T1000 (cell line): ENCODE measurements at regions not wholly inside any gene's neighbourhood (a gene's known extent, or its start where the extent isn't known, plus 50 kb on each side); places are given as distances from the start of the nearest gene placed in this dataset.

Source experiments
- DNase-seq: peaks from one replicate; lab custom pipeline; 2025; ENCODE audit warnings: mixed read lengths; lab: John Stamatoyannopoulos, UW

GRCh38 chr2:163541943-163542342 is 193.9 kb downstream of the FIGN start:
- DNase-seq: no peak

- no peak for DNase-seq
Measured at GRCh38 chr2:163541495-163541894, 194.3 kb downstream of the FIGN start.

GRCh38 chr2:163528640-163529217 is 207.1 kb downstream of the FIGN start:
- DNase-seq: no peak

- no peak for DNase-seq
Measured at GRCh38 chr2:163527381-163527780, 208.4 kb downstream of the FIGN start.

- no peak for DNase-seq
Measured at GRCh38 chr2:163518762-163519161, 217.0 kb downstream of the FIGN start.

GRCh38 chr2:163515836-163516235 is 220.0 kb downstream of the FIGN start:
- DNase-seq: no peak

- no peak for DNase-seq
Measured at GRCh38 chr2:163505281-163505680, 230.5 kb downstream of the FIGN start.

- DNase-seq: no peak
Measured at GRCh38 chr2:163493359-163494298, 242.2 kb downstream of the FIGN start.

- DNase-seq: no peak
Measured at GRCh38 chr2:163491850-163492249, 244.0 kb downstream of the FIGN start.

- DNase-seq: no peak
Measured at GRCh38 chr2:163490281-163490680, 245.5 kb downstream of the FIGN start.

GRCh38 chr2:163481515-163481914 is 254.3 kb downstream of the FIGN start:
- DNase-seq: no peak

GRCh38 chr2:163479599-163479998 is 256.2 kb downstream of the FIGN start:
- DNase-seq: no peak

GRCh38 chr2:163475815-163476214 is 260.0 kb downstream of the FIGN start:
- no peak for DNase-seq

GRCh38 chr2:163474889-163475288 is 260.9 kb downstream of the FIGN start:
- no peak for DNase-seq

- no peak for DNase-seq
Measured at GRCh38 chr2:163474319-163474744, 261.5 kb downstream of the FIGN start.

- no peak for DNase-seq
Measured at GRCh38 chr2:163471947-163472346, 263.9 kb downstream of the FIGN start.

- DNase-seq: no peak
Measured at GRCh38 chr2:163469561-163469962, 266.2 kb downstream of the FIGN start.

- DNase-seq: no peak
Measured at GRCh38 chr2:163467251-163467630, 268.6 kb downstream of the FIGN start.

GRCh38 chr2:163466331-163467250 is 269.2 kb downstream of the FIGN start:
- DNase-seq: no peak

- DNase-seq: no peak
Measured at GRCh38 chr2:163465440-163465839, 270.4 kb downstream of the FIGN start.

- DNase-seq: no peak
Measured at GRCh38 chr2:163463411-163463810, 272.4 kb downstream of the FIGN start.

GRCh38 chr2:163462993-163463392 is 272.8 kb downstream of the FIGN start:
- no peak for DNase-seq
